ENCODE measurements at regions not wholly inside any gene's neighbourhood (a gene's known extent, or its start where the extent isn't known, plus 50 kb on each side); places are given as distances from the start of the nearest gene placed in this dataset.
A peak's percentile ranks its signal among the peaks of the same experiment; 100 is the strongest.

- DNase-seq (ENCODE audit: low spot score) = no peak
These were observed 597.1 kb downstream of the EPHA7 start for GRCh38 chr6:92822222-92822621.

- DNase-seq (ENCODE audit: low spot score) = no peak
These were observed 598.8 kb downstream of the EPHA7 start for GRCh38 chr6:92820601-92821000.

GRCh38 chr6:92810913-92811312 is 608.4 kb downstream of the EPHA7 start:
- peak; percentile 4 for DNase-seq (ENCODE audit: low spot score)

- no peak for DNase-seq (ENCODE audit: low spot score)
These were observed 613.1 kb downstream of the EPHA7 start for GRCh38 chr6:92806254-92806653.

- DNase-seq (ENCODE audit: low spot score) = no peak
These were observed 628.0 kb downstream of the EPHA7 start for GRCh38 chr6:92791403-92791802.

- no peak for DNase-seq (ENCODE audit: low spot score)
These were observed 629.0 kb downstream of the EPHA7 start for GRCh38 chr6:92790381-92790780.

- no peak for DNase-seq (ENCODE audit: low spot score)
These were observed 635.1 kb downstream of the EPHA7 start for GRCh38 chr6:92784235-92784634.

GRCh38 chr6:92779746-92780145 is 639.6 kb downstream of the EPHA7 start:
- DNase-seq (ENCODE audit: low spot score) = no peak

- no peak for DNase-seq (ENCODE audit: low spot score)
These were observed 642.1 kb downstream of the EPHA7 start for GRCh38 chr6:92777146-92777740.

- DNase-seq (ENCODE audit: low spot score) = no peak
These were observed 648.8 kb downstream of the EPHA7 start for GRCh38 chr6:92770540-92770939.

GRCh38 chr6:92767101-92767500 is 652.3 kb downstream of the EPHA7 start:
- DNase-seq (ENCODE audit: low spot score) = no peak

GRCh38 chr6:92763680-92764079 is 655.7 kb downstream of the EPHA7 start:
- DNase-seq (ENCODE audit: low spot score) = no peak

- no peak for DNase-seq (ENCODE audit: low spot score)
These were observed 656.1 kb downstream of the EPHA7 start for GRCh38 chr6:92763274-92763584.

GRCh38 chr6:92762443-92763273 is 656.7 kb downstream of the EPHA7 start:
- DNase-seq (ENCODE audit: low spot score) = no peak

- no peak for DNase-seq (ENCODE audit: low spot score)
These were observed 660.2 kb downstream of the EPHA7 start for GRCh38 chr6:92759178-92759577.

- DNase-seq (ENCODE audit: low spot score) = no peak
These were observed 661.4 kb downstream of the EPHA7 start for GRCh38 chr6:92757925-92758324.

GRCh38 chr6:92756912-92757311 is 662.4 kb downstream of the EPHA7 start:
- DNase-seq (ENCODE audit: low spot score) = no peak

- DNase-seq (ENCODE audit: low spot score) = no peak
These were observed 665.4 kb downstream of the EPHA7 start for GRCh38 chr6:92753956-92754355.

GRCh38 chr6:92752114-92752513 is 667.2 kb downstream of the EPHA7 start:
- DNase-seq (ENCODE audit: low spot score) = no peak

- no peak for DNase-seq (ENCODE audit: low spot score)
These were observed 671.2 kb downstream of the EPHA7 start for GRCh38 chr6:92748131-92748530.

- no peak for DNase-seq (ENCODE audit: low spot score)
These were observed 681.4 kb downstream of the EPHA7 start for GRCh38 chr6:92737983-92738382.

GRCh38 chr6:92723390-92723931 is 695.9 kb downstream of the EPHA7 start:
- no peak for DNase-seq (ENCODE audit: low spot score)

- DNase-seq (ENCODE audit: low spot score) = no peak
These were observed 699.6 kb downstream of the EPHA7 start for GRCh38 chr6:92719773-92720172.

GRCh38 chr6:92716638-92717037 is 702.7 kb downstream of the EPHA7 start:
- DNase-seq (ENCODE audit: low spot score) = no peak
